NCI-H146 treated with DMSO at 0.1 percent for 48 hours (cell line): ENCODE measurements at regions not wholly inside any gene's neighbourhood (a gene's known extent, or its start where the extent isn't known, plus 50 kb on each side); places are given as distances from the start of the nearest gene placed in this dataset.
"Not testable (repeated sequence)": the region's sequence is repeated elsewhere in the genome, so short reads cannot be mapped to it uniquely, and the experiment has no call there.

Source experiments
- DNase-seq: peaks from one replicate; lab custom pipeline; 2025; ENCODE audit not compliant: unreplicated experiment; lab: John Stamatoyannopoulos, UW

- no peak for DNase-seq
Observed at GRCh38 chr3:116981089-116981488, 271.5 kb downstream of the TUSC7 start.

- DNase-seq, result no peak
Observed at GRCh38 chr3:116984301-116984700, 274.7 kb downstream of the TUSC7 start.

- DNase-seq, result no peak
Observed at GRCh38 chr3:116994351-116994879, 284.8 kb downstream of the TUSC7 start.

GRCh38 chr3:117003501-117003900, 293.9 kb downstream of the TUSC7 start:
- DNase-seq, result peak; percentile 7

GRCh38 chr3:117005274-117005673, 295.7 kb downstream of the TUSC7 start:
- no peak for DNase-seq

- DNase-seq, result no peak
Observed at GRCh38 chr3:117005911-117006522, 296.4 kb downstream of the TUSC7 start.

GRCh38 chr3:117010318-117010717, 300.7 kb downstream of the TUSC7 start:
- DNase-seq, result no peak

- DNase-seq, result no peak
Observed at GRCh38 chr3:117011687-117012250, 302.2 kb downstream of the TUSC7 start.

GRCh38 chr3:117016378-117016777, 306.8 kb downstream of the TUSC7 start:
- DNase-seq, result peak; percentile 10

- DNase-seq, result no peak
Observed at GRCh38 chr3:117017135-117017894, 307.7 kb downstream of the TUSC7 start.

- no peak for DNase-seq
Observed at GRCh38 chr3:117018655-117019054, 309.1 kb downstream of the TUSC7 start.

- peak; percentile 68 for DNase-seq
Observed at GRCh38 chr3:117019082-117019713, 309.6 kb downstream of the TUSC7 start.

- no peak for DNase-seq
Observed at GRCh38 chr3:117026401-117026800, 316.8 kb downstream of the TUSC7 start.

GRCh38 chr3:117035745-117036144, 326.2 kb downstream of the TUSC7 start:
- no peak for DNase-seq

GRCh38 chr3:117036259-117036799, 326.8 kb downstream of the TUSC7 start:
- DNase-seq, result no peak

- DNase-seq, result peak; percentile 55
Observed at GRCh38 chr3:117045143-117045542, 335.6 kb downstream of the TUSC7 start.

GRCh38 chr3:117047951-117048705, 338.5 kb downstream of the TUSC7 start:
- DNase-seq, result no peak

GRCh38 chr3:117052395-117052794, 342.8 kb downstream of the TUSC7 start:
- no peak for DNase-seq

- DNase-seq, result no peak
Observed at GRCh38 chr3:117054556-117054955, 345.0 kb downstream of the TUSC7 start.

GRCh38 chr3:117056946-117057345, 347.4 kb downstream of the TUSC7 start:
- not testable (repeated sequence) for DNase-seq
